HepG2 (cell line): ENCODE measurements at regions not wholly inside any gene's neighbourhood (a gene's known extent, or its start where the extent isn't known, plus 50 kb on each side); places are given as distances from the start of the nearest gene placed in this dataset.

Source experiments
- ATAC-seq: fragments of 200-7000 bp; cut with Tn5 transposase; 3 replicates; pipeline ENCODE4 v1.9.1; 2020; ENCODE audit warnings: mild to moderate bottlenecking, moderate library complexity
- BruUV-seq: library from RNA; stranded (reverse); fragments of 400-500 nt; replicated peaks from 2 replicates; lab custom pipeline; 2021; lab: Mats Ljungman, UMichigan
- CTCF ChIA-PET: fragments of 300-600 bp; formaldehyde crosslinking; extraction: SDS; loops from one replicate; lab custom pipeline; 2021; ENCODE audit warnings: low total read pairs, inconsistent platforms, low intra/inter-chr PET ratio; lab: Yijun Ruan, JAX
- POLR2A ChIA-PET: fragments of 350-600 bp; sonication (Branson Sonifier 250); formaldehyde crosslinking; loops from one replicate; lab custom pipeline; 2020; ENCODE audit warnings: antibody characterized with exemption, inconsistent platforms; lab: Yijun Ruan, JAX
- DNase-seq: peaks from one replicate; pipeline ENCODE4 v3.0.0-alpha.2; 2015; ENCODE audit warnings: low spot score
- FAIRE-seq: peaks from 3 replicates; lab custom pipeline; 2011; peaks lifted over from hg19 to GRCh38; lab: Jason Lieb, UNC
- H2AFZ ChIP-seq: one replicate; pipeline ENCODE4 v1.6.1; 2011; ENCODE audit warnings: low read length, inconsistent platforms
- H3K27ac ChIP-seq: fragments of 300-600 bp; 3 replicates; pipeline ENCODE4 v1.8.0; 2011; ENCODE audit warnings: mixed run types, mild to moderate bottlenecking, mixed read lengths, low read length, inconsistent platforms; ENCODE audit not compliant: insufficient read depth; ENCODE audit errors: extremely low read length
- H3K27me3 ChIP-seq, 2 experiments: fragments of 200-600 bp in 1 of 2; 2 replicates in 1 of 2; 3 replicates in 1 of 2; pipeline versions ENCODE4 v1.6.0 to v1.8.0; 2011; ENCODE audit warnings: low read length in 2 of 2, mild to moderate bottlenecking in 2 of 2, moderate library complexity in 2 of 2, inconsistent platforms in 1 of 2; ENCODE audit not compliant: insufficient read depth in 2 of 2, control insufficient read depth in 1 of 2
- H3K36me3 ChIP-seq, 2 experiments: fragments of 200-600 bp in 1 of 2; replicated peaks in 1 of 2; 2 replicates in 1 of 2; 3 replicates in 1 of 2; pipeline versions ENCODE4 v1.5.1 to v1.8.0; 2011; ENCODE audit warnings: low read length in 2 of 2, inconsistent platforms in 1 of 2; ENCODE audit not compliant: insufficient read depth in 2 of 2, control insufficient read depth in 1 of 2
- H3K4me1 ChIP-seq: 2 replicates; pipeline ENCODE4 v1.5.1; 2012; ENCODE audit warnings: low read length, inconsistent platforms; ENCODE audit not compliant: insufficient read depth
- H3K4me2 ChIP-seq: 2 replicates; pipeline ENCODE4 v1.6.0; 2011; ENCODE audit warnings: low read depth, low read length, inconsistent platforms
- H3K4me3 ChIP-seq, 3 experiments: fragments of 200-600 bp in 1 of 3; sonication (generic), shearing (Covaris generic) in 1 of 3; replicated peaks in 1 of 3; 2 replicates each; pipeline ENCODE4 v1.5.1; 2011 to 2016; ENCODE audit warnings: low read length in 3 of 3, inconsistent platforms in 2 of 3, low read depth in 2 of 3, mild to moderate bottlenecking in 2 of 3, control low read depth in 1 of 3, mixed read lengths in 1 of 3; ENCODE audit not compliant: insufficient read depth in 1 of 3
- H3K79me2 ChIP-seq: one replicate; pipeline ENCODE4 v1.6.1; 2011; ENCODE audit warnings: low read length, inconsistent platforms; ENCODE audit not compliant: insufficient read depth
- H3K9ac ChIP-seq: 2 replicates; pipeline ENCODE4 v1.6.0; 2011; ENCODE audit warnings: mild to moderate bottlenecking, low read depth, low read length, inconsistent platforms; ENCODE audit not compliant: insufficient read depth
- H3K9me3 ChIP-seq: 2 replicates; pipeline ENCODE4 v1.5.1; 2012; ENCODE audit warnings: mild to moderate bottlenecking, low read length
- H4K20me1 ChIP-seq: 2 replicates; pipeline ENCODE4 v1.6.0; 2011; ENCODE audit warnings: inconsistent platforms, mild to moderate bottlenecking, low read length, moderate library complexity; ENCODE audit not compliant: insufficient read depth
- ELF1 ChIP-seq: sonication (generic); formaldehyde crosslinking; IDR thresholded peaks from 2 replicates; pipeline ENCODE4 v1.4.0; 2020; ENCODE audit warnings: missing genetic modification reagents
- NKX3-1 ChIP-seq: sonication (generic); formaldehyde crosslinking; IDR thresholded peaks from 2 replicates; pipeline ENCODE4 v1.5.0; 2020; ENCODE audit warnings: missing genetic modification reagents
- ONECUT2 ChIP-seq: sonication (generic); formaldehyde crosslinking; IDR thresholded peaks from 2 replicates; pipeline ENCODE4 v1.4.0; 2020; ENCODE audit warnings: missing genetic modification reagents
- PAF1 ChIP-seq: IDR thresholded peaks from 2 replicates; pipeline ENCODE4 v1.6.1; 2016; ENCODE audit warnings: missing genetic modification reagents, missing compliant biosample characterization
- POLR2AphosphoS5 ChIP-seq: IDR thresholded peaks from 2 replicates; pipeline ENCODE4 v1.6.1; 2012; ENCODE audit warnings: low read depth, low read length
- SKI ChIP-seq: fragments of 450-650 bp; IDR thresholded peaks from one replicate; pipeline ENCODE4 v1.6.1; 2018; ENCODE audit warnings: mild to moderate bottlenecking; ENCODE audit not compliant: partially characterized antibody
- ZEB1 ChIP-seq: IDR thresholded peaks from 2 replicates; pipeline ENCODE4 v1.6.1; 2012; ENCODE audit warnings: mild to moderate bottlenecking, low read depth, inconsistent platforms; ENCODE audit not compliant: insufficient replicate concordance
- ZMYM4 ChIP-seq: sonication (generic); formaldehyde crosslinking; IDR thresholded peaks from 2 replicates; pipeline ENCODE4 v1.8.1; 2023; ENCODE audit warnings: mild to moderate bottlenecking, missing genetic modification reagents
- ZNF558 ChIP-seq: sonication (generic); formaldehyde crosslinking; IDR thresholded peaks from 2 replicates; pipeline ENCODE4 v1.9.0; 2022; ENCODE audit warnings: mild to moderate bottlenecking, missing genetic modification reagents, borderline replicate concordance
- ZNF713 ChIP-seq: sonication (generic); formaldehyde crosslinking; IDR thresholded peaks from 2 replicates; pipeline ENCODE4 v1.4.0; 2020; ENCODE audit warnings: mild to moderate bottlenecking, missing genetic modification reagents
- ZNF749 ChIP-seq: sonication (generic); formaldehyde crosslinking; IDR thresholded peaks from 2 replicates; pipeline ENCODE4 v1.8.0; 2022; ENCODE audit warnings: mild to moderate bottlenecking, missing genetic modification reagents, moderate library complexity, borderline replicate concordance
- ZNF776 ChIP-seq: sonication (generic); formaldehyde crosslinking; IDR thresholded peaks from 2 replicates; pipeline ENCODE4 v1.4.0; 2020; ENCODE audit warnings: mild to moderate bottlenecking, missing genetic modification reagents
- ZNF780A ChIP-seq: sonication (generic); formaldehyde crosslinking; IDR thresholded peaks from 2 replicates; pipeline ENCODE4 v1.8.0; 2022; ENCODE audit warnings: mild to moderate bottlenecking, missing genetic modification reagents, moderate library complexity
- ZNF850 ChIP-seq: sonication (generic); formaldehyde crosslinking; conservative IDR thresholded peaks from 2 replicates; pipeline ENCODE4 v1.9.0; 2021; ENCODE audit warnings: mild to moderate bottlenecking, missing genetic modification reagents
- WGBS: methylation state at CpG from one replicate; pipeline ENCODE4 v1.1.6; 2017; ENCODE audit warnings: low lambda C conversion rate; 5-methylcytosine and 5-hydroxymethylcytosine counted together
- in situ Hi-C: cut with HindIII; loops from 2 replicates; pipeline ENCODE4 v1.10.0; 2017; ENCODE audit warnings: low pct_unique_long_range_greater_than_20kb; ENCODE audit not compliant: extremely low pct_ligation_motif_present
- intact Hi-C: fragments of 100-400 bp; cut with micrococcal nuclease; formaldehyde crosslinking; loops from one replicate; pipeline ENCODE4 v1.10.0; 2022; ENCODE audit not compliant: unreplicated experiment
- TF ChIP-seq, protein P1 (sequence below): fragments of 450-650 bp; IDR thresholded peaks from 2 replicates; pipeline ENCODE4 v1.6.1; 2016
- TF ChIP-seq, protein P2 (sequence below): sonication (generic); formaldehyde crosslinking; conservative IDR thresholded peaks from 2 replicates; pipeline ENCODE4 v1.8.0; 2022; ENCODE audit warnings: mild to moderate bottlenecking, moderate library complexity, missing genetic modification reagents

DNA sequence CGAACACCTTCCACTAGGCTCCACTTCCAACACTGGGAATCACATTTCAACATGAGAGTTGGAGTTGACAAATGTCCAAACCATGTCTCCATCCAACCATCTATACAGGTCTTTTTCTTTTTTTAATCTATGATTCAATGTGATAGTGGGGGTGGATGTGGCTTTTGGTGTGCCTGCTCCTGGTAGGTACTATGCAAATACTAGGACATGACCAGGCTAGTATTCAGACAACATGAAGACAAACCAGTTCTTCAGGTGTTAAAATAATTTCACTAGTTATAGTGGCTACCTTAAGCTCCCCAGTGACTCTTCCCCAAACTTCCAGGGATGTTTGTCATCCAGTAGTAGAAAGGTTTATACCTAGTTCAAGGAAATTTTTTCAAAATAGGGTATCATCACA is 387.5 kb downstream of the CDH2 start:
- WGBS = 42% methylated on average over 1 of the region's 1 CpG
- no peak for FAIRE-seq

DNA sequence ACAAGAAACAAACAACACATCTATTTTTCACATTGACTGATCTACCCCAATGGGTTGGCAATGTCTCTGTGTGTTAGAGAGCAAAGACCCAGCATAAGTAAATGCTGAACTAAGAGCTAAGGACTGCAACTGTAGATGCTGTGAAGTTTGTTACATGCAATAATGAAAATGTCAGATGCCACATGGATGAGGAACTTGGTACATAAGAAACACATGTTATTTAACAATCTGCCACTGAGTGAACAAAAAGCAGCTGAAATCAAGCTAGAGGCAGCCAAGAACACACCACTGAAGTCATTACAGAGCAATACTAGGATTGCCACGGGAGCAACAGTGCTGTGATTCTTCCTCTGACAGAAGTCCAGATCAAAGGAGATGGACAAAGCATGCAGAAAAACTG is 389.4 kb downstream of the CDH2 start:
- 4% methylated on average over 1 of the region's 1 CpG for WGBS
- Histone ChIP-seq H2AFZ (no peak overlapping the region), H3K27ac (no peak overlapping the region), H3K9ac (no peak overlapping the region), H3K4me3 (no peak overlapping the region), H3K9me3 (no peaks in the 10 kb centered on the region), H3K4me1 (no peaks in the 10 kb centered on the region), H4K20me1 (no peaks in the 10 kb centered on the region), H3K27me3 (peaks cover 0 to 7% of the 10 kb centered on the region in 2 experiments; a peak in 2 of 5 replicates), H3K79me2 (no peaks in the 10 kb centered on the region), H3K36me3 (no peaks in the 10 kb centered on the region), H3K4me2 (no peak overlapping the region)
- intact Hi-C loops (no loop called here), in situ Hi-C loops (loop anchor here (25.0 kb wide), 1 partner anchor 400 kb away; the partner anchor contains the start of gene CDH2)
- no peak for TF ChIP-seq ONECUT2 (CRISPR knock-in tag)
- TF ChIP-seq SKI = no peak
- TF ChIP-seq ZEB1 = no peak
- TF ChIP-seq, protein P1, sequence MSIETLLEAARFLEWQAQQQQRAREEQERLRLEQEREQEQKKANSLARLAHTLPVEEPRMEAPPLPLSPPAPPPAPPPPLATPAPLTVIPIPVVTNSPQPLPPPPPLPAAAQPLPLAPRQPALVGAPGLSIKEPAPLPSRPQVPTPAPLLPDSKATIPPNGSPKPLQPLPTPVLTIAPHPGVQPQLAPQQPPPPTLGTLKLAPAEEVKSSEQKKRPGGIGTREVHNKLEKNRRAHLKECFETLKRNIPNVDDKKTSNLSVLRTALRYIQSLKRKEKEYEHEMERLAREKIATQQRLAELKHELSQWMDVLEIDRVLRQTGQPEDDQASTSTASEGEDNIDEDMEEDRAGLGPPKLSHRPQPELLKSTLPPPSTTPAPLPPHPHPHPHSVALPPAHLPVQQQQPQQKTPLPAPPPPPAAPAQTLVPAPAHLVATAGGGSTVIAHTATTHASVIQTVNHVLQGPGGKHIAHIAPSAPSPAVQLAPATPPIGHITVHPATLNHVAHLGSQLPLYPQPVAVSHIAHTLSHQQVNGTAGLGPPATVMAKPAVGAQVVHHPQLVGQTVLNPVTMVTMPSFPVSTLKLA = peak; percentile 94
- TF ChIP-seq ZNF713 = no peak
- BruUV-seq = no TSS peak
- POLR2A ChIA-PET = no interaction called here
- ATAC-seq (no peak), DNase-seq (no peak), FAIRE-seq (no peak)
- CTCF ChIA-PET = no interaction called here

More for the DNA sequence above, 387.5 kb downstream of the CDH2 start:
- Histone ChIP-seq H3K36me3 (no peaks in the 10 kb centered on the region), H3K4me3 (no peak overlapping the region), H3K4me2 (no peak overlapping the region), H4K20me1 (no peaks in the 10 kb centered on the region), H3K4me1 (no peaks in the 10 kb centered on the region), H3K9me3 (no peaks in the 10 kb centered on the region), H3K79me2 (no peaks in the 10 kb centered on the region), H3K27me3 (peaks cover 0 to 7% of the 10 kb centered on the region in 2 experiments; a peak in 1 of 5 replicates), H3K27ac (no peak overlapping the region), H2AFZ (no peak overlapping the region), H3K9ac (no peak overlapping the region)
- no peak for DNase-seq
- POLR2A ChIA-PET = interaction anchor here (0.6 kb wide), 1 partner anchor 27 kb away, joined by 3 read pairs; no protein-coding TSS in a partner anchor
- in situ Hi-C loops = loop anchor here (25.0 kb wide), 1 partner anchor 398 kb away; the partner anchor contains the start of gene CDH2
- no TSS peak for BruUV-seq
- no peak for TF ChIP-seq ZMYM4
- no peak for TF ChIP-seq ZNF558 (CRISPR knock-in tag)
- no peak for TF ChIP-seq ZNF850 (CRISPR knock-in tag)
- no peak for TF ChIP-seq ZNF776 (CRISPR knock-in tag)
- TF ChIP-seq POLR2AphosphoS5 = no peak
- no peak for TF ChIP-seq PAF1 (CRISPR knock-in tag)
- TF ChIP-seq ZNF749 (CRISPR knock-in tag) = no peak
- no peak for TF ChIP-seq ZNF780A (CRISPR knock-in tag)
- no peak for TF ChIP-seq NKX3-1
- TF ChIP-seq ELF1 (CRISPR knock-in tag) = no peak
- TF ChIP-seq, protein P2, sequence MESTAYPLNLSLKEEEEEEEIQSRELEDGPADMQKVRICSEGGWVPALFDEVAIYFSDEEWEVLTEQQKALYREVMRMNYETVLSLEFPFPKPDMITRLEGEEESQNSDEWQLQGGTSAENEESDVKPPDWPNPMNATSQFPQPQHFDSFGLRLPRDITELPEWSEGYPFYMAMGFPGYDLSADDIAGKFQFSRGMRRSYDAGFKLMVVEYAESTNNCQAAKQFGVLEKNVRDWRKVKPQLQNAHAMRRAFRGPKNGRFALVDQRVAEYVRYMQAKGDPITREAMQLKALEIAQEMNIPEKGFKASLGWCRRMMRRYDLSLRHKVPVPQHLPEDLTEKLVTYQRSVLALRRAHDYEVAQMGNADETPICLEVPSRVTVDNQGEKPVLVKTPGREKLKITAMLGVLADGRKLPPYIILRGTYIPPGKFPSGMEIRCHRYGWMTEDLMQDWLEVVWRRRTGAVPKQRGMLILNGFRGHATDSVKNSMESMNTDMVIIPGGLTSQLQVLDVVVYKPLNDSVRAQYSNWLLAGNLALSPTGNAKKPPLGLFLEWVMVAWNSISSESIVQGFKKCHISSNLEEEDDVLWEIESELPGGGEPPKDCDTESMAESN = no peak
- intact Hi-C loops = no loop called here
- CTCF ChIA-PET = no interaction called here
- no peak for ATAC-seq
